Activated naive CD4-positive, alpha-beta T cell treated with anti-CD3 and anti-CD28 coated beads for 36 hours (primary cell): ENCODE measurements at regions not wholly inside any gene's neighbourhood (a gene's known extent, or its start where the extent isn't known, plus 50 kb on each side); places are given as distances from the start of the nearest gene placed in this dataset.
"Not testable (repeated sequence)": the region's sequence is repeated elsewhere in the genome, so short reads cannot be mapped to it uniquely, and the experiment has no call there.

ENCODE experiments used
- CTCF ChIA-PET: fragments of 350-600 bp; sonication (Branson Sonifier 250); formaldehyde crosslinking; loops from one replicate; lab custom pipeline; 2021; ENCODE audit warnings: antibody characterized with exemption; lab: Charles Lee
- DNase-seq: peaks from one replicate; pipeline ENCODE4 v3.0.0-alpha.2; 2020
- H3K27ac Mint-ChIP-seq: one replicate; pipeline ENCODE4 v1.8.0; 2021; ENCODE audit warnings: mild to moderate bottlenecking, mixed read lengths
- H3K27me3 Mint-ChIP-seq: one replicate; pipeline ENCODE4 v1.8.0; 2021; ENCODE audit warnings: low read depth, mixed read lengths
- H3K36me3 Mint-ChIP-seq: one replicate; pipeline ENCODE4 v1.8.0; 2021; ENCODE audit warnings: low read depth, mixed read lengths
- H3K4me1 Mint-ChIP-seq: one replicate; pipeline ENCODE4 v1.8.0; 2021; ENCODE audit warnings: low read depth, mixed read lengths
- H3K4me3 Mint-ChIP-seq: one replicate; pipeline ENCODE4 v1.8.0; 2021; ENCODE audit warnings: mild to moderate bottlenecking, moderate library complexity, mixed read lengths
- H3K9me3 Mint-ChIP-seq: one replicate; pipeline ENCODE4 v1.8.0; 2021; ENCODE audit warnings: mixed read lengths
- intact Hi-C: fragments of 100-400 bp; cut with micrococcal nuclease; formaldehyde crosslinking; loops from one replicate; pipeline ENCODE4 v1.15.1; 2023

DNA sequence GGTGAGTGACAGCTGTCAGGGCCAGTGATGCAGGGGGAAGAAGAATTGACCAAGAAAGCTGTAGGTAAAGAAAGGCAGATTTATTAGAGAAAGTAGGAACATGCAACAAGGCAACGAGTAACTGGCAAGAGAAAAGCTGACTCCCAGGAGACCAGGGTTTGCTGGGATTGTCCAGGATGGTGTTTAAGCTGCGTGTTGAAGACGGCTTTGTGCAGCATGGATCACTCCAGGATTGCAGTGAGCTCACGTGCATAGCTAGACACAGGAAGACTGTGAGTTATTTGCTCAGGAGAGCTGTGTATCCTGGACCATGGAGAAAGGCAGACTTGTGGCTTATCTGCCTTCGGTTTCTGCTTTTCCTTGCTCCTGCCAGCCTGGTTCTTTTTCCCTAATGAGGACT is 87.6 kb downstream of the TTLL2 start:
- Mint-ChIP-seq H3K4me3 (no peak overlapping the region), H3K27ac (no peak overlapping the region), H3K36me3 (no peaks in the 10 kb centered on the region), H3K27me3 (peaks cover 6% of the 10 kb centered on the region), H3K9me3 (no peaks in the 10 kb centered on the region), H3K4me1 (no peaks in the 10 kb centered on the region)
- intact Hi-C loops = no loop called here
- CTCF ChIA-PET = no interaction called here
- no peak for DNase-seq

GRCh38 chr6:167415441-167415961 is 90.6 kb downstream of the TTLL2 start:
- CTCF ChIA-PET = no interaction called here
- Mint-ChIP-seq H3K4me1 (no peaks in the 10 kb centered on the region), H3K4me3 (no peak overlapping the region), H3K9me3 (no peaks in the 10 kb centered on the region), H3K36me3 (no peaks in the 10 kb centered on the region), H3K27me3 (peaks cover 9% of the 10 kb centered on the region), H3K27ac (no peak overlapping the region)
- intact Hi-C loops = no loop called here
- no peak for DNase-seq

- DNase-seq = no peak
- intact Hi-C loops = no loop called here
- Mint-ChIP-seq H3K4me1 (no peaks in the 10 kb centered on the region), H3K27me3 (peaks cover 9% of the 10 kb centered on the region), H3K27ac (no peak overlapping the region), H3K9me3 (no peaks in the 10 kb centered on the region), H3K4me3 (no peak overlapping the region), H3K36me3 (no peaks in the 10 kb centered on the region)
- CTCF ChIA-PET = no interaction called here
Observed at GRCh38 chr6:167416676-167417430, 92.0 kb downstream of the TTLL2 start.

DNA sequence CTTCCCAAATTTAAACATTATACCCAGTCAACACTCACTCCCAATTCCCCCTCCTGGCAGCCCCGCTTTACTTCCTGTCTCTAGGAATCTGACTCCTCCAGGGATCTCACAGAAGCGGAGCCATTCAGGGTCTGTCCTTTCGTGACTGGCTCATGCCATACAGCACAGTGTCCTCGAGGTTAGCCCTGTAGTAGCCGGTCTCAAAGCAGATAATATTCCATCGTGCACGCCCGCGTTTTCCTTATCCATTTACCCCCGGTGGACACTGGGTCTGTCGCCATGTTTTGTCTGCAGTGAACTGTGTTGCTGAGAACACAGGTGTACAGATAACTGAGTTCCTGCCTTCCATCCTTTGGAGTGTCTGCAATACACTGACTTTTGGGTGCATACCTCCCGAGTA is 95.3 kb downstream of the TTLL2 start:
- H3K36me3 Mint-ChIP-seq = no peaks in the 10 kb centered on the region
- CTCF ChIA-PET = no interaction called here
- intact Hi-C loops = no loop called here
- H3K4me1 Mint-ChIP-seq = no peaks in the 10 kb centered on the region
- no peak overlapping the region for H3K4me3 Mint-ChIP-seq
- H3K27me3 Mint-ChIP-seq = peaks cover 9% of the 10 kb centered on the region
- no peaks in the 10 kb centered on the region for H3K9me3 Mint-ChIP-seq
- no peak for DNase-seq
- H3K27ac Mint-ChIP-seq = no peak overlapping the region

DNA sequence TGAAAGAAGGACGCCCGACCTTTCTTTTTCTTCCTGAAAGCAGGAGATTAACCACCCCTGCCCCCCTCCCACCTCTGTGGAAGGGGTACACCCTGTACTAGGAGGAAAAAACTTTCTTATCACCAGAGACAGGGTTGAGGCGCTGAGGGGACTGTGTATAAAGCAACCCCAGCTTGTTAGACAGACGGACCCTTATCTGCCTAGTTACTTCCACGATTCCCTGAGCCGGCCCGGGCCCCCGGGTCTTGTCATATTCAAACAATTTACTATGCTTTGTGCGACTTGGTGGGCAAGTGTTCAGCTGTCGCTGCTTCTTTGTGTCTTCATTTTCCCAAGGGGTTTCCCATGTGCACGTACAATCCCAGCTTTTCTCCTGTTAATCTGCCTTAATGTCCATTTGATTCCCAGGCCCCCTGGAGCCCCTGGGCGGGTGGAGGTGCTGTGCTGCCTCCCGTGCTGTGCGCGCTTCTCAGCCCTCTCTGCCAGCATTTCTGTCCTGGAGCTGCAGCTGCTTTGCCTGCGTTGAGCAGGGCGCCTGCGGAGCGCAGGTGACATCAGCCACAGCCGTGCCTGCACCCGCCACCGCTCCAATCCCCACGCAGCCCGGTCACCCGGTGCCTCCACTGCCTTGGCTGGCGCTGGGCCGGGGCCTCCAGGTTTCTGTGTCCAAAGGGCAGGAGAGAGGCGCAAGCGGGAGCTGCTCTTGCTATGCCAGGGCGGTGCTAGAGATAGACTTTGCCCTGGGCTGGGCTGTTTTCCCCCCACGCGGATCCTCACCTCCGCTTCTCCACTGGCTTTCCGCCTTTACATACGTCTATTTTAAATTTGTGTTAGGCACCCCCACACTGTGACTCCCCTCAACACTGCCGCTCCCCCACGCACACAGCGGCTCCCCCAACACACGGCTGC is 96.2 kb downstream of the TTLL2 start:
- Mint-ChIP-seq H3K4me1 (no peaks in the 10 kb centered on the region), H3K36me3 (no peaks in the 10 kb centered on the region), H3K9me3 (no peaks in the 10 kb centered on the region), H3K4me3 (no peak overlapping the region), H3K27ac (no peak overlapping the region), H3K27me3 (peaks cover 9% of the 10 kb centered on the region)
- CTCF ChIA-PET = no interaction called here
- no peak for DNase-seq
- intact Hi-C loops = no loop called here

DNA sequence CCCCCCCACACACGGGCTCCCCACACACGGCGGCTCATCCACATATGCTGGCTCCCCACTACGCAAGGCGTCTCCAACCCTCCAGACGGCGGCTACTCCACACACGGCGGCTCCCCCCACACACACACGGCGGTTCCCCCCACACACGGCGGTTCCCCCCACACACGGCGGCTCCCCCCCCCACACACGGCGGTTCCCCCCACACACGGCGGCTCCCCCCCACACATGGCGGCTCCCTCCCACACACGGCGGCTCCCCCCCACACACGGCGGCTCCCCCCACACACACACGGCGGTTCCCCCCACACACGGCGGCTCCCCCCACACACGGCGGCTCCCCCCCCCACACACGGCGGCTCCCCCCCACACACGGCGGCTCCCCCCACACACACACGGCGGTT is 97.1 kb downstream of the TTLL2 start:
- DNase-seq, H3K27me3 Mint-ChIP-seq, H3K4me1 Mint-ChIP-seq, H3K27ac Mint-ChIP-seq, intact Hi-C loops, H3K9me3 Mint-ChIP-seq, H3K4me3 Mint-ChIP-seq, CTCF ChIA-PET, H3K36me3 Mint-ChIP-seq: not testable (repeated sequence)

DNA sequence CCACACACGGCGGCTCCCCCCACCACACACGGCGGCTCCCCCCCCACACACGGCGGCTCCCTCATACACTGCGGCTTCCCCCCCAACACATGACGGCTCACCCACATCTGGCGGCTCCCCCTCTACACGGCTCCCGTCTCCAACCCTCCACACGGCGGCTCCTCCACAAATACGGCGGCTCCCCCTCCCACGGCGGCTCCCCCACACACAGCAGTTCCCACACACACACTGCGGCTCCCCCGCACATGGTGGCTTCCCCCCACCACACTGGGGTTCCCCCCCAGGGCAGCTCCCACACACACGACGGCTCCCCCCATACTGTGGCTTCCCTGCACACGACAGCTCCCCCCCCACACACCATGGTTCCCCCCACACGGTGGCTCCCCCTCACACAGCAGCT is 98.0 kb downstream of the TTLL2 start:
- Mint-ChIP-seq H3K36me3 (no peaks in the 10 kb centered on the region), H3K27ac (no peak overlapping the region), H3K9me3 (no peaks in the 10 kb centered on the region), H3K4me3 (no peak overlapping the region), H3K27me3 (peaks cover 4% of the 10 kb centered on the region), H3K4me1 (no peaks in the 10 kb centered on the region)
- CTCF ChIA-PET = no interaction called here
- intact Hi-C loops = no loop called here
- no peak for DNase-seq

DNA sequence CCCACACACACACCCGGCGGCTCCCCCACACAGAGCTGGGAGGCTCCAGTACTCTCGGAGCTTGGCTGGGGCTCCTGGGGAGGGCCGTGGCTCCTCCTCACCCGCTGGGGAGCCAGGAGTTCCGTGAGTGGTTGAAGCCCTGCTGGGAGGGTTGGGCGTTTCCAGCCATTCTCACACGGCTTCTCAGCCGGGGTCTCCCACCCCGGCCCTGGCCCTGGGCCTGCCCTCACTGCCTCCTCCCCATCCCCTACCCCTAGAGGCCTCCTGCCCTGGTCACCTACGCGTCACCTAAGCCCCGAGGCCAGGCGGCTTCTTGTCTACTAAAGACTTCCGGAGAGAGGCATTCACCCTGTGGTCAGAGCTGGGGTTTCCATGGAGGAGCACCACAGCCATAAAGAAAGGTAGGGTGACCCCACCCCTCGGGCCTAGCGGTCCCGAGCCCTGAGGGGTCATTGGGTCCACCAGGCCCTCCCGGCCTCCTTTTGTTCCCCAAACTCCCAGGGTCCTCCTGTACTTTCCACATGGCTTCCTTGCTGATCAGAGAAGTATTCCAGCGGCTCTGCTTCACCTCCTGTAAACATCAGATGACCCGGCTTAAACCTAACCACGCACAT is 99.3 kb downstream of the TTLL2 start:
- Mint-ChIP-seq H3K36me3 (no peaks in the 10 kb centered on the region), H3K4me3 (no peak overlapping the region), H3K27ac (no peak overlapping the region), H3K4me1 (no peaks in the 10 kb centered on the region), H3K27me3 (peaks cover 15% of the 10 kb centered on the region), H3K9me3 (no peaks in the 10 kb centered on the region)
- intact Hi-C loops = no loop called here
- CTCF ChIA-PET = no interaction called here
- DNase-seq = no peak

GRCh38 chr6:167424700-167425099 is 99.8 kb downstream of the TTLL2 start:
- Mint-ChIP-seq H3K36me3 (no peaks in the 10 kb centered on the region), H3K9me3 (no peaks in the 10 kb centered on the region), H3K27me3 (peaks cover 18% of the 10 kb centered on the region), H3K4me1 (no peaks in the 10 kb centered on the region), H3K4me3 (no peak overlapping the region), H3K27ac (no peak overlapping the region)
- CTCF ChIA-PET = no interaction called here
- DNase-seq = no peak
- intact Hi-C loops = no loop called here

- Mint-ChIP-seq H3K27ac (no peak overlapping the region), H3K27me3 (peaks cover 25% of the 10 kb centered on the region)
- CTCF ChIA-PET = no interaction called here
Observed at GRCh38 chr6:167426084-167426483, 101.2 kb downstream of the TTLL2 start.

DNA sequence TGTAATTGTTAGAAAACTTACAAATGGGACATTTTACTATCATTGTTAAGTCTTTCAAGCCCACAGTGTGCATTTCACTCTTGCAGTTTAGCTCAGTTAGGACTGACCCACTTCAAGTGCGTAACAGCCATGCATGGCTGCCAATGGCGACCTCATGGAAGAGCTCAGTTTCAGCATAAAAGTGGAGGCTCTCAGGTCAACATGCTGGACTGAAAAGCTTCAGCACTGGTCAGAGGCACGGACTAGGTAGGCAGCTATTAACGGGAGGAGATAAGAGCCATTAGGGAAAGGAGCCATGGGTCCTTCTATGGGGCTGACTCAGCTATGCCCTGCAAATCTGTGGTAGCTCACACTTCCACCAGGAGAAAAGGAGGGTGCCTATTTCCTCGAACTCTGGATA is 101.8 kb downstream of the TTLL2 start:
- Mint-ChIP-seq H3K36me3 (no peaks in the 10 kb centered on the region), H3K4me1 (no peaks in the 10 kb centered on the region), H3K27me3 (peaks cover 25% of the 10 kb centered on the region), H3K27ac (no peak overlapping the region), H3K9me3 (no peaks in the 10 kb centered on the region), H3K4me3 (no peak overlapping the region)
- no peak for DNase-seq
- CTCF ChIA-PET = no interaction called here
- intact Hi-C loops = no loop called here

More at GRCh38 chr6:167426084-167426483, 101.2 kb downstream of the TTLL2 start:
- H3K36me3 Mint-ChIP-seq = no peaks in the 10 kb centered on the region
- DNase-seq = no peak
- no peaks in the 10 kb centered on the region for H3K9me3 Mint-ChIP-seq
- intact Hi-C loops = no loop called here
- no peak overlapping the region for H3K4me3 Mint-ChIP-seq
- no peaks in the 10 kb centered on the region for H3K4me1 Mint-ChIP-seq

DNA sequence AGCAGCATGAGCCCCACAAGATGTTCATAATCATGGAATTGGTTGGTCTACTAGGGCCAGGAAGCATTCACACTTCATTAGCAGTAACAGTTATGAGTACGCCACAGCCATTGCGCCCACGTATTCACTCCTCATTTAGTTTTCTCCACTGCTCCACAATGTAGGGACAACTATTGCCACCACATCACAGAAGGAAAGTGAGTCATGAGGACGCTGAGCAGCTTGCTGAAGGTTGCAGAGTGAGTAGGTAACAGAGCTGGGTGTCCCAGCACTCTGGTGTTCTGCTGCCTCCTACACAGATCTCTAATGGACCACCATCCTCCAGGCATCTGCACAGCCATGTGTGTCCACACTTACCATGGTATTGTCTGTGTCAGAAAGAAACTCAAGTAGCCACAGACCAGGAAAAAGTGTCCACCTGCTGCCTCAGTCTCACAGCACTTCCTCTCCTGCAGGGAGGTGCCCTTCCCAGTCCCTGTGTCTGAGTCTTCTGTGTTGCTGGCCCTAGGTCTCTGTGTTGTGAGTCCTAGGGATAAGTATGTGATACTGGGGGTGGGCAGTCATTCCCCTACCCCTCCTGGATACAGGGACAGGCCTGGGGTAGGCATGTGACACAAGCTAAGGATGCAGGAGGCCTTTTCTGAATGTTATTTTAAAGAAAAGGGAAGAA is 103.9 kb downstream of the TTLL2 start:
- CTCF ChIA-PET = no interaction called here
- intact Hi-C loops = no loop called here
- Mint-ChIP-seq H3K36me3 (no peaks in the 10 kb centered on the region), H3K27me3 (peaks cover 26% of the 10 kb centered on the region), H3K9me3 (no peaks in the 10 kb centered on the region), H3K4me1 (no peaks in the 10 kb centered on the region), H3K4me3 (no peak overlapping the region), H3K27ac (no peak overlapping the region)
- DNase-seq = no peak
